Left ventricle myocardium inferior (tissue), 1 donor: ENCODE measurements at regions not wholly inside any gene's neighbourhood (a gene's known extent, or its start where the extent isn't known, plus 50 kb on each side); places are given as distances from the start of the nearest gene placed in this dataset.

ENCODE experiments used
- DNase-seq: peaks from one replicate; pipeline ENCODE4 v3.0.0-alpha.2; 2020
- H3K27ac ChIP-seq: fragments of 200-600 bp; replicated peaks from 2 replicates; pipeline ENCODE4 v1.8.0; 2021
- H3K27me3 ChIP-seq: fragments of 200-600 bp; 2 replicates; pipeline ENCODE4 v1.8.0; 2021; ENCODE audit warnings: low read depth
- H3K36me3 ChIP-seq: fragments of 200-600 bp; 2 replicates; pipeline ENCODE4 v1.8.0; 2021
- H3K4me1 ChIP-seq: fragments of 200-600 bp; 2 replicates; pipeline ENCODE4 v1.8.0; 2021
- H3K4me3 ChIP-seq: fragments of 200-600 bp; 2 replicates; pipeline ENCODE4 v1.8.0; 2021; ENCODE audit warnings: mild to moderate bottlenecking, moderate library complexity
- H3K9me3 ChIP-seq: fragments of 200-600 bp; replicated peaks from 2 replicates; pipeline ENCODE4 v1.8.0; 2021
- intact Hi-C: fragments of 100-400 bp; cut with micrococcal nuclease; formaldehyde crosslinking; loops from one replicate; pipeline ENCODE4 v1.11.0; 2022
- TF ChIP-seq, protein P1 (sequence below): fragments of 200-600 bp; IDR thresholded peaks from 2 replicates; pipeline ENCODE4 v1.8.0; 2021; ENCODE audit warnings: antibody characterized with exemption, mild to moderate bottlenecking, borderline replicate concordance
- donor health status: DM: no; HTN: yes; CAD: no; lungs with severe emphysema.

DNA sequence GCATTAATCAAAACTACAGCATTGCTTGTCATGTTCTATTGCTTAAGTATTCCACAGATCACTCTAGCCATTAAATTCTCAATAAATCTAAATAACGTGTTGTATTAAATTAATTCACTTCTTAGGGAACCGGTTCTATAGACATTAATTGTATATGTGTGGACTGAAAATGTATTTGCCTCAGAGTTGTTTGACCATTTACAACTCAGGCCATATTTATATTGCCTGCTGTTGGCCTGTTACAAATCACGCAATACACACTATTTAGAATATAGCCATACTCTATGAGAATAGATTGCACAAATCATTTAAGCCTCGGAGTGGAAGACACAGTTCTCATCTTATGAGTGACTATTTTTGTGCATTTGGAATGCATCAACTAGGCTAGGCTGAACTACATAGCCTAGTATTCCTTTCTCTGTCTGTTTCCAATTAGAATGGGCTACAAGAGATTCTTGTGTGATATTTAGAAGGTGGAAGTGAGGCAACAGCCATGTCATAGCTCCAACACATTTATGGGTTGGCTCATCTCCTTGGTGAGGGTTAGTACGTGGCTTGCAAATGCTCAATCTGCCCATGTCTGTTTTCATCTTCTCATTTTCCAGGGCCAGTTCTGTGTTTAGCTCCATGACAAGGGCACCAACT, 1116.1 kb downstream of the PCDH9 start:
- intact Hi-C loops, result no loop called here
- no peak overlapping the region for H3K4me3 ChIP-seq
- DNase-seq, result no peak
- no peak overlapping the region for H3K27ac ChIP-seq
- H3K36me3 ChIP-seq, result no peaks in the 10 kb centered on the region
- no peaks in the 10 kb centered on the region for H3K9me3 ChIP-seq
- TF ChIP-seq, protein P1, sequence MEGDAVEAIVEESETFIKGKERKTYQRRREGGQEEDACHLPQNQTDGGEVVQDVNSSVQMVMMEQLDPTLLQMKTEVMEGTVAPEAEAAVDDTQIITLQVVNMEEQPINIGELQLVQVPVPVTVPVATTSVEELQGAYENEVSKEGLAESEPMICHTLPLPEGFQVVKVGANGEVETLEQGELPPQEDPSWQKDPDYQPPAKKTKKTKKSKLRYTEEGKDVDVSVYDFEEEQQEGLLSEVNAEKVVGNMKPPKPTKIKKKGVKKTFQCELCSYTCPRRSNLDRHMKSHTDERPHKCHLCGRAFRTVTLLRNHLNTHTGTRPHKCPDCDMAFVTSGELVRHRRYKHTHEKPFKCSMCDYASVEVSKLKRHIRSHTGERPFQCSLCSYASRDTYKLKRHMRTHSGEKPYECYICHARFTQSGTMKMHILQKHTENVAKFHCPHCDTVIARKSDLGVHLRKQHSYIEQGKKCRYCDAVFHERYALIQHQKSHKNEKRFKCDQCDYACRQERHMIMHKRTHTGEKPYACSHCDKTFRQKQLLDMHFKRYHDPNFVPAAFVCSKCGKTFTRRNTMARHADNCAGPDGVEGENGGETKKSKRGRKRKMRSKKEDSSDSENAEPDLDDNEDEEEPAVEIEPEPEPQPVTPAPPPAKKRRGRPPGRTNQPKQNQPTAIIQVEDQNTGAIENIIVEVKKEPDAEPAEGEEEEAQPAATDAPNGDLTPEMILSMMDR, result no peak
- H3K27me3 ChIP-seq, result no peaks in the 10 kb centered on the region
- no peaks in the 10 kb centered on the region for H3K4me1 ChIP-seq

DNA sequence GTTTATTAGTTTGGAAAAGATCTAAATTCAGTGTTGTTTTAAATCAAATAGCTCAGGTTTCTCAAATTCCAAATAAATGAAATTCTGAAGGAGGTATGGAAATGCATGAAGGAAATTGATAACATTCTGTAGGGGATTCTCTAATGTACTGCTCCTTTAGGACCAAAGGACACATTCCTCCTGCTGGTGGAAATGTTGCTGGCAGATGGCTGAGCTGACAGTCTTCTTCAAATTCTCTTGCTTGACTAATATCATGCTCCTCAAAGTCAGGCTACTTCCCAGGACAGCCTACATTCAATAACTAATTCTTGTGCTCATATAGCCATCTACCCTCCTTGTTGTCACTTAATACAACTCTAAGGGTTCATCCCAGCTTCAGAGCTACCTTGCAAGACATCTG, 1118.5 kb downstream of the PCDH9 start:
- no peaks in the 10 kb centered on the region for H3K36me3 ChIP-seq
- TF ChIP-seq, protein P1, result no peak
- no peaks in the 10 kb centered on the region for H3K4me1 ChIP-seq
- H3K4me3 ChIP-seq, result no peak overlapping the region
- H3K27me3 ChIP-seq, result no peaks in the 10 kb centered on the region
- DNase-seq, result no peak
- intact Hi-C loops, result no loop called here
- no peaks in the 10 kb centered on the region for H3K9me3 ChIP-seq
- H3K27ac ChIP-seq, result no peak overlapping the region

DNA sequence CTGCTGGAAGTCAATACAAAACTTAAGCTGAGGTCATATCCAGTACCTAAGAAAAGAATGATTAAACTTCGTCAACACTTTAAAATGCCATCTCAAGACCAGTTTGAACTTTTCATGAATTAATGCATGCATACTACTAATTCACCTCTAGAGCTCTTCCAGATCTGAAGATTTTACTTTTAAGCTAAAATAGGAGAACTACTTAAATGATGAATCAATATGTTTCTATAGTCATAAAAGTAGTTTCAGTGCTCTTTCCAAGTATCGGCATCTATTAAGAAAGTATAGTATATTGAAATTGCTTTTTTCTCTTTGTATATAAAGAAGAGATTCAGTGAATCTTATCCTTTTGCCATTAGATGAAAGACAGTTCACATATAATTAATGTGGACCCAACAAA, 1123.9 kb downstream of the PCDH9 start:
- Histone ChIP-seq H3K4me3 (no peak overlapping the region), H3K27ac (no peak overlapping the region), H3K4me1 (no peaks in the 10 kb centered on the region), H3K36me3 (no peaks in the 10 kb centered on the region), H3K27me3 (no peaks in the 10 kb centered on the region), H3K9me3 (no peaks in the 10 kb centered on the region)
- no peak for DNase-seq
- intact Hi-C loops, result no loop called here
- TF ChIP-seq, protein P1, result no peak

DNA sequence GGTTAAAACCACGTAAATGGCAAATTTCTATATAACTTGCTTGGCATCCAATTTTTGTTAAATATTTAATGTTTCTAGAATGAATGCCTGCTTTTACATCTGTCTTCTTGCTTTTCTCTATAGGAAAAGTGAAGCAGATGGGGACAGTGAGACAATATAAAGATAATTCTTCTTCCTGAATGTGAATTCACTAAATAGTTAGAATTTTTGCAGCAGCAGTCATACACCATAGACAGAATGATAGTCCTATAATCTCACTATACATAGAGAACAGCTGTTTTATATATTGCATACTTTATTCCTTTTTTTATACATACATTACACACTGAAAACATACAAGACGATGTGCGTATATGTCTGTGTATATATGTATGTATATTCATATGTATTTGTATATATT, 1127.3 kb downstream of the PCDH9 start:
- Histone ChIP-seq H3K27me3 (no peaks in the 10 kb centered on the region), H3K4me1 (no peaks in the 10 kb centered on the region), H3K36me3 (no peaks in the 10 kb centered on the region), H3K4me3 (no peak overlapping the region), H3K27ac (no peak overlapping the region), H3K9me3 (no peaks in the 10 kb centered on the region)
- intact Hi-C loops, result no loop called here
- TF ChIP-seq, protein P1, result no peak
- no peak for DNase-seq

DNA sequence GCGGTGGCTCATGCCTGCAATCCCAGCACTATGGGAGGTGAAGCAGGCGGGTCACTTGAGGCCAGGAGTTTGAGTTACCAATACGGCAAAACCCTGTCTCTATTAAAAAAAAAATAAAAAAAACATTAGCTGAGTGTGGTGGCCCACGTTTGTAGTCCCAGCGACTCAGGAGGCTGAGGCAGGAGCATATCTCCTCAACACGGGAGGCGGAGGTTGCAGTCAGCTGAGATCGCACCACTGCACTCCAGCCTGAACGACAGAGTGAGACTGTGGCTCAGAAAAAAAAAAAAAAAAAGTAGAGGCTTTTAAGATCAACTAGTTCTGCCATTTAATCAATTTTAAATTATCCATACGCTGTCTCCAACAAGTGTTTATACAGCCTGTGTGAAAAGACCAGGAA, 1130.3 kb downstream of the PCDH9 start:
- no peaks in the 10 kb centered on the region for H3K4me1 ChIP-seq
- H3K27ac ChIP-seq, result no peak overlapping the region
- H3K4me3 ChIP-seq, result no peak overlapping the region
- TF ChIP-seq, protein P1, result no peak
- intact Hi-C loops, result no loop called here
- H3K9me3 ChIP-seq, result peaks cover 10% of the 10 kb centered on the region
- no peaks in the 10 kb centered on the region for H3K27me3 ChIP-seq
- no peaks in the 10 kb centered on the region for H3K36me3 ChIP-seq
- no peak for DNase-seq
